ENCODE measurements at regions not wholly inside any gene's neighbourhood (a gene's known extent, or its start where the extent isn't known, plus 50 kb on each side); places are given as distances from the start of the nearest gene placed in this dataset.

- DNase-seq (ENCODE audit: low read depth in 2 of 2) = no peak
- Histone ChIP-seq H3K4me2 (ENCODE audit: extremely low read depth, insufficient read depth, low read length) (no peak overlapping the region), H3K36me3 (ENCODE audit: control insufficient read depth, insufficient read depth, low read length) (no peaks in the 10 kb centered on the region), H2AFZ (ENCODE audit: low read length) (no peak overlapping the region), H3K79me2 (ENCODE audit: control insufficient read depth, insufficient read depth, low read length) (no peaks in the 10 kb centered on the region), H4K20me1 (ENCODE audit: control insufficient read depth, extremely low read depth, insufficient read depth, low read length) (no peaks in the 10 kb centered on the region), H3K4me3 (replicated peaks in 1 of 4; ENCODE audit: control extremely low read depth in 1 of 4, insufficient read depth in 1 of 4, low read depth in 3 of 4, low read length in 4 of 4) (no peak overlapping the region), H3K9me3 (ENCODE audit: control insufficient read depth, insufficient read depth, low read depth, low read length) (no peaks in the 10 kb centered on the region), H3K27me3 (ENCODE audit: control insufficient read depth, insufficient read depth, low read length) (no peaks in the 10 kb centered on the region), H3K27ac (ENCODE audit: insufficient read depth, low read length) (no peak overlapping the region), H3K9ac (ENCODE audit: insufficient read depth, low read length) (no peak overlapping the region), H3K4me1 (ENCODE audit: control insufficient read depth, extremely low read depth, insufficient read depth, low read length) (no peaks in the 10 kb centered on the region)
- TF ChIP-seq EZH2 (IDR thresholded peaks at IDR 0.05; ENCODE audit: low read length, missing control alignments) = no peak
- no peak for TF ChIP-seq CTCF (conservative IDR thresholded peaks at IDR 0.05 in 1 of 2, IDR thresholded peaks at IDR 0.05 in 1 of 2; ENCODE audit: low read depth in 1 of 2, low read length in 2 of 2)
These were observed 133.5 kb downstream of the C3orf38 start for GRCh38 chr3:88283242-88283592.

GRCh38 chr3:88291486-88291885 is 141.7 kb downstream of the C3orf38 start:
- Histone ChIP-seq H3K9ac (ENCODE audit: insufficient read depth, low read length) (no peak overlapping the region), H3K4me1 (ENCODE audit: control insufficient read depth, extremely low read depth, insufficient read depth, low read length) (no peaks in the 10 kb centered on the region), H3K4me3 (replicated peaks in 1 of 4; ENCODE audit: control extremely low read depth in 1 of 4, insufficient read depth in 1 of 4, low read depth in 3 of 4, low read length in 4 of 4) (no peak overlapping the region), H4K20me1 (ENCODE audit: control insufficient read depth, extremely low read depth, insufficient read depth, low read length) (no peaks in the 10 kb centered on the region), H2AFZ (ENCODE audit: low read length) (no peak overlapping the region), H3K36me3 (ENCODE audit: control insufficient read depth, insufficient read depth, low read length) (no peaks in the 10 kb centered on the region), H3K27me3 (ENCODE audit: control insufficient read depth, insufficient read depth, low read length) (no peaks in the 10 kb centered on the region), H3K9me3 (ENCODE audit: control insufficient read depth, insufficient read depth, low read depth, low read length) (no peaks in the 10 kb centered on the region), H3K4me2 (ENCODE audit: extremely low read depth, insufficient read depth, low read length) (no peak overlapping the region), H3K27ac (ENCODE audit: insufficient read depth, low read length) (no peak overlapping the region), H3K79me2 (ENCODE audit: control insufficient read depth, insufficient read depth, low read length) (no peaks in the 10 kb centered on the region)
- DNase-seq (ENCODE audit: low read depth in 2 of 2) = no peak
- TF ChIP-seq CTCF (conservative IDR thresholded peaks at IDR 0.05 in 1 of 2, IDR thresholded peaks at IDR 0.05 in 1 of 2; ENCODE audit: low read depth in 1 of 2, low read length in 2 of 2) (no peak), EZH2 (IDR thresholded peaks at IDR 0.05; ENCODE audit: low read length, missing control alignments) (no peak)

- Histone ChIP-seq H3K9ac (ENCODE audit: insufficient read depth, low read length) (no peak overlapping the region), H3K9me3 (ENCODE audit: control insufficient read depth, insufficient read depth, low read depth, low read length) (no peaks in the 10 kb centered on the region), H4K20me1 (ENCODE audit: control insufficient read depth, extremely low read depth, insufficient read depth, low read length) (no peaks in the 10 kb centered on the region), H2AFZ (ENCODE audit: low read length) (no peak overlapping the region), H3K4me3 (replicated peaks in 1 of 4; ENCODE audit: control extremely low read depth in 1 of 4, insufficient read depth in 1 of 4, low read depth in 3 of 4, low read length in 4 of 4) (no peak overlapping the region), H3K27ac (ENCODE audit: insufficient read depth, low read length) (no peak overlapping the region), H3K4me1 (ENCODE audit: control insufficient read depth, extremely low read depth, insufficient read depth, low read length) (no peaks in the 10 kb centered on the region), H3K79me2 (ENCODE audit: control insufficient read depth, insufficient read depth, low read length) (no peaks in the 10 kb centered on the region), H3K36me3 (ENCODE audit: control insufficient read depth, insufficient read depth, low read length) (no peaks in the 10 kb centered on the region), H3K4me2 (ENCODE audit: extremely low read depth, insufficient read depth, low read length) (no peak overlapping the region), H3K27me3 (ENCODE audit: control insufficient read depth, insufficient read depth, low read length) (no peaks in the 10 kb centered on the region)
- TF ChIP-seq CTCF (conservative IDR thresholded peaks at IDR 0.05 in 1 of 2, IDR thresholded peaks at IDR 0.05 in 1 of 2; ENCODE audit: low read depth in 1 of 2, low read length in 2 of 2) (no peak), EZH2 (IDR thresholded peaks at IDR 0.05; ENCODE audit: low read length, missing control alignments) (no peak)
- DNase-seq (ENCODE audit: low read depth in 2 of 2) = no peak
These were observed 148.4 kb downstream of the C3orf38 start for GRCh38 chr3:88298189-88298588.
